Stimulated activated CD4-positive, alpha-beta T cell treated with anti-CD3 and anti-CD28 coated beads, Interleukin-15, amount 100 ng/mL, for 48 hours (primary cell): ENCODE measurements at regions not wholly inside any gene's neighbourhood (a gene's known extent, or its start where the extent isn't known, plus 50 kb on each side); places are given as distances from the start of the nearest gene placed in this dataset.

Experiments used
- DNase-seq, 2 donors: peaks; one replicate each; pipeline ENCODE4 v3.0.0-alpha.2; 2020; ENCODE audit warnings: low read depth in 2 of 2

GRCh38 chr15:35857567-35858226, 311.7 kb upstream of the DPH6 start:
- no peak for DNase-seq

DNA sequence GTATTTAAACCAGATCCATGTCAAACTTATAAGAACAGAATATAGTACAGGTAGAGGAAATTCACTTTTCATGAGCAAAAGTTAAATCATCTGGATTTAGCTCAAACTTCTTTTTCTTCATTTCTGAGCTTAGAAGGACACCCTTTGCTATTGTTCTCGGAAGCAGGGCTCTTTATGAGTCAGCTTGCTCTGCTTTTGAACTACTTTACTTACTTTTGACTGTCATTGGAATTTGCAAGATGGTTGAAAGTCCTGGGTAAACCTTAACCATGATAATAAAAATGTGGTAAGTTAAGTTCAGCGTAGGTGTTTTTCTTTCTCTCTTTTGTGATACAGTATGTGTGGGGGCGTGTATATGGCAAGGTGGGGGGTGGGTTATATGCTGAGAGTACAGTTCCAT, 312.7 kb upstream of the DPH6 start:
- DNase-seq, result no peak

DNA sequence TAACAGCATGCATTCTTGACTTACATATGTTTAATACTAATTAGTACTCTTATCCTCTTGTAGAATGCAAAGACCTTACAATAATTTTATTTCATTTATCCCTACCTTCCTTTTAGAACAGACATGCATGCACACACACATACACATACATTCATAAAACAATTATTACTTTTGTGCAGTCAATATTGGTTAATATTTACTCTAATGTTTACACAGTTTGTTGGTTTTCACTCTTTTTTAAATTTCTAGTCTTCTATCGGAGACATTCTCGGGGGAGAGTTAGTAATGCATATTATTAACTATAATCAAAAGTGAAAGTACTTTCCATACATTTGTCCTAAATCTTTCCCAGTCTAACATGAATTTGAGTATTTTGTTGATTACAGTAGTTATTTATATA, 317.7 kb upstream of the DPH6 start:
- no peak for DNase-seq

DNA sequence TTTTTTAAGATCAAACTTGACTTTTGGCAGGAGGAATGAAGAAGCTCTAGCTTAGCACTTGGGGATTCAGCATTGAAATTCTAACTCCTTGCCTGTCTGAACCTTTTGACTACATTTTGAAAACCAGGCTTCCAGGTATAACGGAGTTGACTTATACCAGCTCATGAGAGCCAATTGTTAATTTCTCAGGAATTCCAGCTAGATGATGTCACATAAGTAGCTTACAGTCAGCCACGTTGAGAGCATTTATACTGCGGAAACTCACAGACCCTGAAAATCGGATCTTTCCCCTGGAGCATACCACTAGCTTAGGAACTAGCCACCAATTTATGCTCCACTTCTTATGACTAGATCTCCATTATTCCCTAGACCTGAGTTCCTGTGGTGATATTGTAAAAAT, 321.4 kb upstream of the DPH6 start:
- no peak for DNase-seq

GRCh38 chr15:35871282-35871681, 325.3 kb upstream of the DPH6 start:
- no peak for DNase-seq

- DNase-seq, result no peak
These were observed 325.8 kb upstream of the DPH6 start for GRCh38 chr15:35871812-35872211.

DNA sequence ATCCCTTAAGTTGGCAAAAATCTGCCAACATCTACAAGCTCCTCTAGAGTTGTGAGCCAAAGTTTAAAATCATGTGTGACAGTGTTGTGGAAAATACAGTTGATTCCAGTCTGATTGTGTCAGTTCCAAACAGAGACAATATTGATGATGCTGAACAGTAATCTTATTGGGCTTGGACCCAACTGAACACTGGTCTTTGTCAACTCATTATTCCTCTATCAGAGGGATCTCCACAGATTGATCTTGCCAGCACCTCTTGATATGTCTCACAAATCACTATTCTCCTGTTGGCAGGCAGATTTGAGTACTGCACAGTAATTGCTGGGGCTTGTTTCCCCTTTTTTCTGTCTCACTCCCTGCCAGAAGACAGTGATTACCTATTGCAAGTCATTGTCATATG, 326.6 kb upstream of the DPH6 start:
- DNase-seq, result no peak

- DNase-seq, result no peak
These were observed 328.4 kb upstream of the DPH6 start for GRCh38 chr15:35874260-35874905.

- no peak for DNase-seq
These were observed 330.8 kb upstream of the DPH6 start for GRCh38 chr15:35876762-35877161.

DNA sequence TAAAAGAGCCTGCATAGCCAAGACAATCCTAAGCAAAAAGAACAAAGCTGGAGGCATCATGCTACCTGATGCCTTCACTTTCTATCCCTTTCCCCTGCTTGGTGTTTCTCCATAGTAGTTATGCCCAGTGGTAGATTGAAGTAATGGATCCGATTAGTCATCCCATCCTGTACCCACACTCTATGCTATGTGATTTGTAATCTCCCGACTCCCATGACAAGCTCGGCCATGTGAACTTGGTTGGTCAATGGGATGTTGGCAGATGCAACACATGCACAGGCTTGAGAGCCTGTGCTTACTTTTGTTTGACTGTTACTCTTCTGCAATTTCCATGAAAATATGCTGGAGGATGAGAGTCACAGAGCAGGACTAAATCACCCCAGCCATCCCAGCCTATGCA, 334.9 kb upstream of the DPH6 start:
- no peak for DNase-seq

DNA sequence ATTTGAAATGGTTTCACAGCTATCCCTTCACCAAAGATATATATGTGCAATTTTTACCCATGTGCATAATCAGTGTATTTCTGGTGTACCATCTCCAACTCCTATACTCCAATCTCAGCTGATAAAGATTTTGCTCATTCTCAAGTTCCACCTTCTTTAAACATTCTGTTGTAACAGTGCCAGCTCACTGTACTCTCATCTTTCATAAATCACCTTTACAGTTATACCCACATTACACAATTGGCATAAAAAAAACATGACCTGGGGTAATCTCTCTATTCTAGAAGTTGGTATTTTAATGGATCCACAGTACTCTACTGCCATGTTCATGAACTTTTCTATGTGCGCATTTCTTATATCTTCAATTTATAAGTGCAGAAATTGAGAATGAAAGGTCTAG, 339.9 kb upstream of the DPH6 start:
- no peak for DNase-seq

DNA sequence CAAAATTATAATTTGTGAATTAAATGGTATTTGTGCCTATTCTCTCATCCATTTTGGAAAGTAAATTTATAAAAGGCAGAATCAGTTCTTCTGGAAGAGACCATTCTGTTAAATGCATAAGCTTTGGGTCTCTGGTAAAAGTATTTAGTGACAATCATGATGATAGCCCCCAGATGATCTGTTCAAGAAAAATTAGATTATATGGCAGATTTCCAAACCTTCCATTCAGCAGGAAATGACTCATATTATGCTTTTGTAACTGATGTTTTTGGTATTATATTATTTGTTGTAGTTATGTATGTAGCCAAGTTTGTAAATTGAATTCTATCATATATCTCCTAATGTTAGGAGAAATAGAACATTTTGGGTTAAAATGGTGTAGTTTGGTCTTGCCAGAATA, 340.8 kb upstream of the DPH6 start:
- DNase-seq, result no peak

GRCh38 chr15:35888815-35889214, 342.9 kb upstream of the DPH6 start:
- DNase-seq, result no peak

GRCh38 chr15:35907511-35907910, 361.5 kb upstream of the DPH6 start:
- no peak for DNase-seq

DNA sequence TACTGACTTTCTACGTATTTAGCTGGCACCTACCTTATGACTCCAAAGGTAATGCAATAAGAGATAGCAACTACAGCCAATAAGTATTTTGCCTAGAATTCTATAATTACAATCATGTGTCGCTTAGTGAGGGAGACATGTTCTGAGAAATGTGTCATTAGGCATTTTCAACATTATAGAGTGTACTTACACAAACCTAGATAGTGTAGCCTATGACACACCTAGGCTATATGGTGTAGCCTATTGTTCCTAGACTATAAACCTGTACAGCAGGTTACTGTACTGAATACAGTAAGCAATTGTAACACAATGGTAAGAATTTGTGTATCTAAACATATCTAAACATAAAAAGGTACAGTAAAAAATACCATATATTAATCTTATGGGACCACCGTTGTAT, 363.4 kb upstream of the DPH6 start:
- no peak for DNase-seq

DNA sequence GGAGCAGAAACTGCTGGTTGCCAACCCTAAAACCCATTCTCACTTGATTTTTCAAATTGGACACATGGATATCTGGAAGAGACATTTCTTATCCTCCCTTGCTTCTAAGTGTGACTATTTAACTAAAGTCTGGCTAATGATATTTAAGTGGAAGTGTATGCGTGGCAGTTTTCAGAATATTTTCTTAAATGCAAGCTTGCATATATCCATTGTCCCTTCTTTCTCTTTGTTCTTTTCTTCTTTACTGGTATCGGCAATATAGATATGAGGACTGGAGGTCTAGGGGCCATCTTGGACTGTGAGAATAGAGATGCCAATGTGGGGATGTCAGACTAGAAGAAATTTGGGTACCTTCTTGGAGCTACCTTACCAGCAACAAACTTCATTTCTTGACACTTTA, 364.3 kb upstream of the DPH6 start:
- no peak for DNase-seq

- DNase-seq, result no peak
These were observed 365.2 kb upstream of the DPH6 start for GRCh38 chr15:35911052-35911777.

DNA sequence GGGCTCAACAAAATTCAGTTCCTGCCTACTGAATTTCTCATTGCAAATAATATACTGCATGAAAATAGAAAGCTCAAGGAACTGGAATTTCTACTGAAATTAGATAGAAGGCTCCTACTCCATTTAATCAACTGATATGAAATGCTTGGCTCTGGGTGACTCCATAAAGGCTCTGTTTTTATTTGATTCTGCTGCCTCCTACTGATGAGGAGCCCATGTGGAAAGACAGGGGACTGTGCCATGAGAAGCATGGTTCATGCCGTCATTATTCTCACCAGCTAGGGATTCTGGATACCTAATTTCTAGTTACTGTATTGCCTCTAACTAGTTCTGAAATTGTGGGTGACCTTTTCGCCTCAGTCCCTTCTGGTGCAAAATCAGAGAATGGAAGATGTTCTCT, 366.2 kb upstream of the DPH6 start:
- no peak for DNase-seq

- DNase-seq, result no peak
These were observed 368.6 kb upstream of the DPH6 start for GRCh38 chr15:35914573-35914972.

DNA sequence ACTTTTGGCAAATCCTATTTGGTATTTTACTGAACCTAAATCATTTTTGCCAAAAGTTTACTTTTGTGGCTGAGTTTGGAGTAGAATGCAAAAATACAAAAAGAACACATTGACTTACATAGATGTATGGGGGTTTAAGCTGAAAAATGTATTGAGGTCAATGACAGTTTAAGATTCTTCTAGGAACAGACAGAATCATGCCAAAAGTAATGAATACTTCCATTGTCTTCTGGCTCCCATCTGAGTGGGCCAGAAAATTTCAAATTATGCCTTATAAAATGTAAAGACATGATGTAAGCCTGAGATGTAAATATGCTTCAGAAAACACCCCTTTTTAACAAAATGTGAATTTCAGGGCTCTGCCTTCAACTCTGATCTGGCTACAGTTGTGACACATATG, 375.1 kb upstream of the DPH6 start:
- DNase-seq, result no peak

- DNase-seq, result no peak
These were observed 379.5 kb upstream of the DPH6 start for GRCh38 chr15:35925275-35926006.

DNA sequence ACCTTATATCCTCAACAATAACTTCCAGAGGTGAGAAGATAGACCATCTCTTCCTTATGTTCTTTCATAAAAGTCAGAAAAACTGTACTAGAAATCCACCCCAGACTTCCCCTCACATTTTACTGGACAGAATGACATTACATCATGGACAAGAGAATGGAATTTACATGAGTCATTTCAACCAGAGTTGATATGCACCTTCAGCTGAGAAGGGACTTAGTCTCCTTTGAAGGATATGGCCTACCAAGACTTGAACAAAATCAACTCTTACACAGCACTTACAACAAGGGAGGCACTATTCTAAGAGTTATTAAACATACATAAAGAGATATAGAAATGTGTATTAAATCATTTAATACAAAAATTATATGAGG, 380.0 kb upstream of the DPH6 start:
- DNase-seq, result no peak

DNA sequence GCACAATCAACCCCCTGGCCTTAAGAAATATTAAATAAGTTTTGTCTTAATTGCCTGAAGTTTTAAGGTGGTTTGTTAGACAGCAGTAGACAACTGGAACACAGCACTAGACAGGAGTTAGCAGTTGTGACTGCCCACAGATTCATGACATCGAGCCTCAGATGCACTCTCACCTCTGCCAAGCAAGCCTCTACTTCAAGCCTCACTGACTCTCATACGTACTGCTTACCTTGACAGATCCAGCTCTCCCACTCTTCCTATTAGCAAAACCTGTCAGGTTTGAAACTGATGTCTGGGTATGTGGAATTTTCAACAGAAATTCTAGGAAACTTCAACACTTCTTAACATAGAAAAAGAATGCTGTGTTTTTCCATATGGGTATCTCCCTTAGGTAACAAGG, 382.9 kb upstream of the DPH6 start:
- DNase-seq, result no peak
